ENCODE measurements at regions not wholly inside any gene's neighbourhood (a gene's known extent, or its start where the extent isn't known, plus 50 kb on each side); places are given as distances from the start of the nearest gene placed in this dataset.

DNA sequence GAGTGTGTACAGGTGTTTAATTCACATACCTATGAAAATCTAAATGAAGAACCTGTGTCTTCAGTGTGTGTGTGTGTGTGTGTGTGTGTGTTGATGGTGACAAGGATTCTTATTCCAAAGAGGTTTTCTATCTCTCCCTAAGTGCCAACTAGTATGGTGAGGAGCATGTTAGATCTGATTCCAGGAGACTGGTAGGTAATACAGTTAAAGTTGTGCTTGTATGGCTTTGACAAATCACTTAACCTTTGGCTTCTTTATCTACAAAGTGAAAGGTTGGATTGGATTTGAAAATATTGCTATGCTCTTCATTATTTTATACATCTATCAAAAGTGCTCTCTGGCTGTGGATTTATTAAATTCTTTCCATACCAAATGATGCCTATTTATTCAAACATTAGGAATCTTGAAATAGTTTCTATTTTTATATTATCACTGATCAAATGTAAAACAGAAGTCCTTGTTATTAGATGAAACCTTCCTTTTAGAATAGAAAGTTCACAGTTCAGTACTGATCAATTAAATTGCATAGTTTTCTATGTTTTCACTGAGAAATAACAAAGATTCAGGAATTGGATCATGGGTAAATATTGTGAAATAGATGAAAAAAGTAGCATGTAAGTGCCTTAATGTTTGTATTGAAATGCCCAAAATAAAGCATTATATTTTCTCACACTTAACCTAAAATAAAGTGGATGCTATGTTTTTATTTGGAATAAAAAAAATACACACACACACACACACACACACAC lies 84.4 kb upstream of the MLIP start:
- TF ChIP-seq EZH2 (IDR thresholded peaks at IDR 0.05; ENCODE audit: low read depth), result no peak
- TF ChIP-seq, protein P1, sequence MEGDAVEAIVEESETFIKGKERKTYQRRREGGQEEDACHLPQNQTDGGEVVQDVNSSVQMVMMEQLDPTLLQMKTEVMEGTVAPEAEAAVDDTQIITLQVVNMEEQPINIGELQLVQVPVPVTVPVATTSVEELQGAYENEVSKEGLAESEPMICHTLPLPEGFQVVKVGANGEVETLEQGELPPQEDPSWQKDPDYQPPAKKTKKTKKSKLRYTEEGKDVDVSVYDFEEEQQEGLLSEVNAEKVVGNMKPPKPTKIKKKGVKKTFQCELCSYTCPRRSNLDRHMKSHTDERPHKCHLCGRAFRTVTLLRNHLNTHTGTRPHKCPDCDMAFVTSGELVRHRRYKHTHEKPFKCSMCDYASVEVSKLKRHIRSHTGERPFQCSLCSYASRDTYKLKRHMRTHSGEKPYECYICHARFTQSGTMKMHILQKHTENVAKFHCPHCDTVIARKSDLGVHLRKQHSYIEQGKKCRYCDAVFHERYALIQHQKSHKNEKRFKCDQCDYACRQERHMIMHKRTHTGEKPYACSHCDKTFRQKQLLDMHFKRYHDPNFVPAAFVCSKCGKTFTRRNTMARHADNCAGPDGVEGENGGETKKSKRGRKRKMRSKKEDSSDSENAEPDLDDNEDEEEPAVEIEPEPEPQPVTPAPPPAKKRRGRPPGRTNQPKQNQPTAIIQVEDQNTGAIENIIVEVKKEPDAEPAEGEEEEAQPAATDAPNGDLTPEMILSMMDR (conservative IDR thresholded peaks at IDR 0.05), result no peak
- CTCF ChIA-PET, result no interaction called here

DNA sequence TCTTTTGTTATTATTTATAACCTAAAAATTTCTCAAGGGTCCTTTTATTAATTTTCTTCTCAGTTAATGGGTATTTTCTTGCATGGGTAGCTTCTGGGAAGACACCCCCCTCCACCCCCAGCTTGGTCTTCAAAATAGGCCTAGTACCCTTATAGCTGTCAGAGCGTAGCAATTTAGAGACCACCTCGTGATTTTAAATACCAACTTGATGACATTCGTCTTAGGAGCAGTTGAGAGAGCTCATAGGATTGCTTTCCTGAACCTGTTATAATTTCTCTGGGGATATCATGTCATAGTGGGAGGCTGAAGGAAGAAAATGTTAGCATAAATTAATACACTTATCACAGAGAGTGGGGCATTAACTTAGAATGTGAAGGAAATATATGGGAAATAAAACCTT lies 83.1 kb upstream of the MLIP start:
- CTCF ChIA-PET, result no interaction called here
- Histone ChIP-seq H3K79me2 (ENCODE audit: low read depth) (no peaks in the 10 kb centered on the region), H3K9me2 (ENCODE audit: insufficient read depth) (peaks cover 5% of the 10 kb centered on the region; the same call in 1 of the 2 replicates), H3F3A (ENCODE audit: insufficient read depth, low read depth) (no peaks in the 10 kb centered on the region), H3K4me3 (no peak overlapping the region), H3K4me2 (no peak overlapping the region), H3K27ac (no peak overlapping the region), H2AFZ (0 out of 2 replicates have a peak overlapping the region, but pooled peaks have one; percentile 41), H4K20me1 (ENCODE audit: insufficient read depth) (no peaks in the 10 kb centered on the region), H3K4me1 (replicated peaks; ENCODE audit: insufficient read depth) (no peaks in the 10 kb centered on the region), H3K9me3 (ENCODE audit: insufficient read depth, low read depth) (no peaks in the 10 kb centered on the region), H3K36me3 (ENCODE audit: low read depth) (no peaks in the 10 kb centered on the region), H3K27me3 (ENCODE audit: insufficient read depth, low read depth) (no peaks in the 10 kb centered on the region)
- TF ChIP-seq EZH2 (IDR thresholded peaks at IDR 0.05; ENCODE audit: low read depth), result no peak
- TF ChIP-seq, protein P1 (conservative IDR thresholded peaks at IDR 0.05), result no peak
- intact Hi-C loops (cut with micrococcal nuclease; ENCODE audit: unreplicated experiment), result no loop called here
- no peak for DNase-seq
- no TSS peak for BruUV-seq (replicated peaks)
- POLR2A ChIA-PET (ENCODE audit: unreplicated experiment), result no interaction called here

More for the DNA sequence above, 84.4 kb upstream of the MLIP start:
- H3K4me1 ChIP-seq (replicated peaks; ENCODE audit: insufficient read depth), result no peaks in the 10 kb centered on the region
- H3K79me2 ChIP-seq (ENCODE audit: low read depth), result no peaks in the 10 kb centered on the region
- H3K9me2 ChIP-seq (ENCODE audit: insufficient read depth), result no peaks in the 10 kb centered on the region
- H3K36me3 ChIP-seq (ENCODE audit: low read depth), result no peaks in the 10 kb centered on the region
- H3K4me2 ChIP-seq, result no peak overlapping the region
- H3F3A ChIP-seq (ENCODE audit: insufficient read depth, low read depth), result no peaks in the 10 kb centered on the region
- intact Hi-C loops (cut with micrococcal nuclease; ENCODE audit: unreplicated experiment), result no loop called here
- no peak for DNase-seq
- H4K20me1 ChIP-seq (ENCODE audit: insufficient read depth), result no peaks in the 10 kb centered on the region
- no TSS peak for BruUV-seq (replicated peaks)
- no peak overlapping the region for H3K27ac ChIP-seq
- no peak overlapping the region for H3K4me3 ChIP-seq
- no peaks in the 10 kb centered on the region for H3K27me3 ChIP-seq (ENCODE audit: insufficient read depth, low read depth)
- H3K9me3 ChIP-seq (ENCODE audit: insufficient read depth, low read depth), result peaks cover 4% of the 10 kb centered on the region; the same call in 1 of the 2 replicates
- POLR2A ChIA-PET (ENCODE audit: unreplicated experiment), result no interaction called here
- H2AFZ ChIP-seq, result no peak overlapping the region

DNA sequence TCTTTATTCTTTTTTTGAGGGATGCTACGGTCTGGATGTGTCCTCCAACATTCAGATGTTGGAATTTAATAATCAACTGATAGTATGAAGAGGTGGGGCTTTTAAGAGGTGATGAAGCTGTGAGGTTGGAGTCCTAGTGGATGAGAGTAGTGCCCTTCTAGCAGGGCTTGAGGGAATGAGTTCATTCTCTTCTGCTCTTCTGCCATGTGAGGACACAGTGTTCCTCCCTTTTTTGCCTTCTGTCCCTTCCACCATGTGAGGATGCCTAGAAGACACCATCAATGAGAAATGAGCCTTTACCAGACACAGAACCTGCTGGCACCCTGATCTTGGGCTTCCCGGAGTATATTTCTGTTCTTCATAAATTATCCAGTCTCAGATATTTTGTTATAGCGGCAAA lies 82.1 kb upstream of the MLIP start:
- POLR2A ChIA-PET (ENCODE audit: unreplicated experiment), result no interaction called here
- H3K9me2 ChIP-seq (ENCODE audit: insufficient read depth), result peaks cover 5% of the 10 kb centered on the region; the same call in 1 of the 2 replicates
- H4K20me1 ChIP-seq (ENCODE audit: insufficient read depth), result no peaks in the 10 kb centered on the region
- no peaks in the 10 kb centered on the region for H3K36me3 ChIP-seq (ENCODE audit: low read depth)
- no peak overlapping the region for H3K27ac ChIP-seq
- no peak overlapping the region for H3K4me3 ChIP-seq
- H3K4me2 ChIP-seq, result no peak overlapping the region
- CTCF ChIA-PET, result no interaction called here
- intact Hi-C loops (cut with micrococcal nuclease; ENCODE audit: unreplicated experiment), result no loop called here
- no peak for DNase-seq
- no peaks in the 10 kb centered on the region for H3K27me3 ChIP-seq (ENCODE audit: insufficient read depth, low read depth)
- TF ChIP-seq, protein P1 (conservative IDR thresholded peaks at IDR 0.05), result no peak
- BruUV-seq (replicated peaks), result no TSS peak
- H3K4me1 ChIP-seq (replicated peaks; ENCODE audit: insufficient read depth), result no peaks in the 10 kb centered on the region
- H3K9me3 ChIP-seq (ENCODE audit: insufficient read depth, low read depth), result no peaks in the 10 kb centered on the region
- no peaks in the 10 kb centered on the region for H3F3A ChIP-seq (ENCODE audit: insufficient read depth, low read depth)
- no peaks in the 10 kb centered on the region for H3K79me2 ChIP-seq (ENCODE audit: low read depth)
- H2AFZ ChIP-seq, result no peak overlapping the region
